Neural crest cell (in vitro differentiated cells): ENCODE measurements at regions not wholly inside any gene's neighbourhood (a gene's known extent, or its start where the extent isn't known, plus 50 kb on each side); places are given as distances from the start of the nearest gene placed in this dataset.

Source experiments
- DNase-seq: peaks from one replicate; pipeline ENCODE4 v3.0.0; 2021; ENCODE audit warnings: low read depth, mixed read lengths, low spot score
- H3K27ac Mint-ChIP-seq: one replicate; pipeline ENCODE4 v1.8.0; 2021; ENCODE audit warnings: mild to moderate bottlenecking, mixed read lengths; ENCODE audit not compliant: unreplicated experiment
- H3K27me3 Mint-ChIP-seq: 2 replicates; pipeline ENCODE4 v1.8.0; 2021; ENCODE audit warnings: low read depth, mild to moderate bottlenecking, mixed read lengths
- H3K36me3 Mint-ChIP-seq: 2 replicates; pipeline ENCODE4 v1.8.0; 2021; ENCODE audit warnings: low read depth, mild to moderate bottlenecking, mixed read lengths
- H3K4me1 Mint-ChIP-seq: 2 replicates; pipeline ENCODE4 v1.8.0; 2021; ENCODE audit warnings: mixed read lengths
- H3K4me3 Mint-ChIP-seq: one replicate; pipeline ENCODE4 v1.8.0; 2021; ENCODE audit warnings: mild to moderate bottlenecking, mixed read lengths
- H3K9me3 Mint-ChIP-seq: 2 replicates; pipeline ENCODE4 v1.8.0; 2021; ENCODE audit warnings: mixed read lengths
- TF ChIP-seq, protein P1 (sequence below): fragments of 200-600 bp; sonication (generic); conservative IDR thresholded peaks from 2 replicates; pipeline ENCODE4 v1.5.0; 2021; ENCODE audit warnings: antibody characterized with exemption, mild to moderate bottlenecking

DNA sequence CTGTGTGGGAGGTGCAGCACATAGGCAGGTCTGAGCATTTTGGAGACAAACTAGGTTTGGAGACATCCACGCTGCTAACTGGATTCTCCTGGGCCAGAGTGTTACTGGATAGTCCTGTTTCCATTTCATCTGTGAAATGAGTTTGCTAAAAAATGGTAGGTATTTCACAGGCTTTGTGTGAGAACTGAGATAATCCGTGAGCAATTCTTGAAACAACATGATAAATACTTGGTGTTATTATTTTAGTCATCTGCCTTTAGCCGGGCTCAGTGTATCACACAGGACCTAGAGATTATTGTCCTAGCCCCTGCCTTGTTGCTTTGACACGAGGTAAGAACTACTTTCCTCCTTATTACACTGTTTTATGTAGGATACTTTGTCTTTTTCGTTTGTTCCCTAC lies 63.0 kb downstream of the PRR18 start:
- Mint-ChIP-seq H3K4me3 (no peak overlapping the region), H3K36me3 (no peaks in the 10 kb centered on the region), H3K27ac (no peak overlapping the region), H3K9me3 (no peaks in the 10 kb centered on the region), H3K4me1 (no peaks in the 10 kb centered on the region), H3K27me3 (peaks cover 30% of the 10 kb centered on the region)
- DNase-seq = no peak
- TF ChIP-seq, protein P1, sequence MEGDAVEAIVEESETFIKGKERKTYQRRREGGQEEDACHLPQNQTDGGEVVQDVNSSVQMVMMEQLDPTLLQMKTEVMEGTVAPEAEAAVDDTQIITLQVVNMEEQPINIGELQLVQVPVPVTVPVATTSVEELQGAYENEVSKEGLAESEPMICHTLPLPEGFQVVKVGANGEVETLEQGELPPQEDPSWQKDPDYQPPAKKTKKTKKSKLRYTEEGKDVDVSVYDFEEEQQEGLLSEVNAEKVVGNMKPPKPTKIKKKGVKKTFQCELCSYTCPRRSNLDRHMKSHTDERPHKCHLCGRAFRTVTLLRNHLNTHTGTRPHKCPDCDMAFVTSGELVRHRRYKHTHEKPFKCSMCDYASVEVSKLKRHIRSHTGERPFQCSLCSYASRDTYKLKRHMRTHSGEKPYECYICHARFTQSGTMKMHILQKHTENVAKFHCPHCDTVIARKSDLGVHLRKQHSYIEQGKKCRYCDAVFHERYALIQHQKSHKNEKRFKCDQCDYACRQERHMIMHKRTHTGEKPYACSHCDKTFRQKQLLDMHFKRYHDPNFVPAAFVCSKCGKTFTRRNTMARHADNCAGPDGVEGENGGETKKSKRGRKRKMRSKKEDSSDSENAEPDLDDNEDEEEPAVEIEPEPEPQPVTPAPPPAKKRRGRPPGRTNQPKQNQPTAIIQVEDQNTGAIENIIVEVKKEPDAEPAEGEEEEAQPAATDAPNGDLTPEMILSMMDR = no peak

DNA sequence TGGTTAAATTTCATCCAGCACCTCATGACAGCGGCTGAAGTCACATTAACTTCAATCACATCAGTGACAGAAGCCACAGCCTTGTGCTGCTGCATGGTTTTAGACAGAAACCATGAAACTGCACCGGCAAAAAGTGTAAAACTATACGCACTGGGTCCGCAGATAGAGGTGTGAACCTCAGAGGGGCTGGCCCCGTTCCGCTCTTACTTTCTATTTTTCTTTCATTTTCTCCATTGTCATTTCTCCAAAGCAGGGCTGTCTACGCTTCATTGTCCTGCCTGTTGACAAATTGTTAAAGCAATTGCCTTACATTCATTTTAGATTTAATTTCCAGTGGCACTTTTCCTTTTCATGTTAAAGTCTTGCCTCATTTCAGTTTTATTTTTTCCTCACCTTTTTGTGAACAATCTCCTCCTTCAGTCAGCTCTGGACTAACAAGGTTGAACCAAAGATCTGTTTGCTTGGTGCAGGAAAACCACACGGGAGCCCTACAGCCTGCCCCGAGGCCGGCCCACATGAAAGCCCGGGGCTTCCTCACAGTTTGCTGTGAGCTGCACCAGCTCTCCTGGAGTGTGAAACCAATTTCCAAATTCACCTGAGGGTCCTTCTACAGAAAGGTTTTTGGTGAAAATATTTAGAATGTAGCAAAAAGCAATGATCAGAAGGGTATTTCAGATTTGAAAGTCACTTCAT lies 63.7 kb downstream of the PRR18 start:
- H3K9me3 Mint-ChIP-seq = no peaks in the 10 kb centered on the region
- H3K27me3 Mint-ChIP-seq = peaks cover 28% of the 10 kb centered on the region
- no peak overlapping the region for H3K4me3 Mint-ChIP-seq
- no peak overlapping the region for H3K27ac Mint-ChIP-seq
- DNase-seq = no peak
- H3K4me1 Mint-ChIP-seq = no peaks in the 10 kb centered on the region
- H3K36me3 Mint-ChIP-seq = no peaks in the 10 kb centered on the region
- TF ChIP-seq, protein P1 = no peak

DNA sequence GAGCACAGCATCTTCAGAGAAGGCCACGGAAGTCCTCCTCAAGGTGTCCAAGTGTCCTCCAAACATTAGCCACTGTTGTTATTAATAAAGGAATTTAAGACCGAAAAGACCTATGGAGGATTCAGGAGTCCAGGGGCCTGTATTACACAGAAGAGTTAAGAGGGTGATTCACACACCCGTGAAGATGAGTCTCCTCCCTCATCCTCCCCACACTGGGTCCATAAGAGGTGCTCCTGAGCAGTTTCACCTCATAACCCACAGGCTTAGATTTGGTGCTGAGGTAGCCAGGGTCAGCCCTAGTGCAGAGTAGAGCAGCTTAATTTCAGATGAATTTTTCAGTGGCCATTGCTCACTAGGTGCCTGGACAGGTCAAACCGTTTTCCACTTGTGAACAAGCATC lies 65.3 kb downstream of the PRR18 start:
- DNase-seq = no peak
- Mint-ChIP-seq H3K9me3 (no peaks in the 10 kb centered on the region), H3K4me3 (no peak overlapping the region), H3K27ac (no peak overlapping the region), H3K4me1 (no peaks in the 10 kb centered on the region), H3K27me3 (peaks cover 30% of the 10 kb centered on the region), H3K36me3 (no peaks in the 10 kb centered on the region)
- TF ChIP-seq, protein P1 = no peak

- Mint-ChIP-seq H3K4me1 (no peaks in the 10 kb centered on the region), H3K4me3 (no peak overlapping the region), H3K36me3 (no peaks in the 10 kb centered on the region), H3K27me3 (peaks cover 27% of the 10 kb centered on the region), H3K27ac (no peak overlapping the region), H3K9me3 (no peaks in the 10 kb centered on the region)
- TF ChIP-seq, protein P1 = no peak
- no peak for DNase-seq
Observed at GRCh38 chr6:166241974-166242373, 66.2 kb downstream of the PRR18 start.

GRCh38 chr6:166240889-166241288 lies 67.3 kb downstream of the PRR18 start:
- DNase-seq = no peak
- Mint-ChIP-seq H3K27ac (no peak overlapping the region), H3K4me3 (no peak overlapping the region), H3K4me1 (no peaks in the 10 kb centered on the region), H3K9me3 (no peaks in the 10 kb centered on the region), H3K27me3 (peaks cover 20% of the 10 kb centered on the region), H3K36me3 (no peaks in the 10 kb centered on the region)
- TF ChIP-seq, protein P1 = no peak
